ENCODE measurements at regions not wholly inside any gene's neighbourhood (a gene's known extent, or its start where the extent isn't known, plus 50 kb on each side); places are given as distances from the start of the nearest gene placed in this dataset.

DNA sequence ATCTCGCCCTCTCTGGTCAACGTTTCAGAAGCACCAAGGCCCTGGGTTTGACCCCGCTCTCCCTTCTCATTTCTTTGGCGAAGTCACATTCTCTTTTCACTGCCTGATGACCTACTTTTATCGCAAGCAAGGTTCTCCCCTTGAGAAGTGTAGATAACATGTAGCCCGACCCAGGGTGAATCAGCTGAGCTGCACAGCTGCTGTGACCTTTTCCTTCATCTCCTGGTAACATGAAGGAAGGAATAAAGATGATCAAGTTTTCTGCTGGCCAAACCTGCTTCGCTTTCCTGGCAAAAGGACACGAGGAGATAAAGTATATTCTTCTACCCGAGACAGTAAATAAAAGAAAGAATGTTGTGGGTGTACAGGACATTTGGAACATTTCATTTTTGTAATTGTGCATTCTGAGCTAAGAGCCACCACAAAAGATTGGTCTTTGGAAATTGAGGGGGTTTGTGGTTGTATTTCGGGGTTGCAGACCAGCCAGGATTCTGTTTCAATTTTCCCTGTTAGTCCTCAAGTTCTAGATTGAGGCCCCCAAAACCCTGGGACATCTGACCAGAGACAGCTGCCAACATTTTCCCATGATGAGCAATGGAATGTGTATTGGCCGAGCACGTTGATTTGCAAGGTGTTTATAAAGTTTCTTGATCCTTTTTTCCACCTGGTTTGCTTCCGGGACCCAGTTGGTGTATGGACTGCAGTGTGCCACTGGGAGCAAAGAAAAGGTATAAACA lies 155.1 kb upstream of the ZNF462 start:
- no peak for TF ChIP-seq CTCF (IDR thresholded peaks at IDR 0.05; ENCODE audit: control insufficient read depth, insufficient read depth, low read depth, low read length, missing control alignments)
- no peak overlapping the region for H3K4me3 ChIP-seq (ENCODE audit: control insufficient read depth, low read depth, low read length)
- DNase-seq (ENCODE audit: low read depth), result no peak

DNA sequence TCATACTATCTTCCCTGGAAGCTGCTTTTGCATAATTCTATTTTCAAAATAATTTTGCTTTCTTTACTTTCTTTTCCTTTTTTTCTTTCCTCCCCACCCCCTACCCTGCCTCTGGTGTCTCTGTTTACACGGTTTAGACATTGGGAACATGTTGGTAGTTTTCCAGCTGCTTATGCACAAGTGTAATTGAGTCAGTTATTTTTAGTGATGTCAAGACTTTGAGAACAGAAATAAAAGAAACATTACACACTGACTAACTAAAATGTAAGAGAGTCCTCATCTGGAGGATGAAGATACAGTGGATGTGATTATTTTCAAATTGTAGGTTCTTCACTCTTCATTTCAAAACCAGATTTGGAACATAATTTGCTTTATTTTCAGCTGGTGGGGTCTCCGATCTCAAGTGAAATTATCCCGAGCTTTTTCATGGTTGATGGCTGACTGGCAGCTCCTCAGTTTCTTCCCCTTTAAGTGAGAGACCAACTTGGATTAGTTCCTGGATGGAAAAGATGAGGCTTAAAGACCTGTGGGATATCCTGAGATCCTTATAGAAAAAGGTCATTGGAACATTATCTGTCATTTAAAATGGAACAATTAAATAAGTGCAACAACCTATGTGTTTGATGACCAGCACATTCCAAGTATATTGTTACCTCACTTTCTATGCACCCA lies 154.4 kb upstream of the ZNF462 start:
- TF ChIP-seq CTCF (IDR thresholded peaks at IDR 0.05; ENCODE audit: control insufficient read depth, insufficient read depth, low read depth, low read length, missing control alignments), result no peak

DNA sequence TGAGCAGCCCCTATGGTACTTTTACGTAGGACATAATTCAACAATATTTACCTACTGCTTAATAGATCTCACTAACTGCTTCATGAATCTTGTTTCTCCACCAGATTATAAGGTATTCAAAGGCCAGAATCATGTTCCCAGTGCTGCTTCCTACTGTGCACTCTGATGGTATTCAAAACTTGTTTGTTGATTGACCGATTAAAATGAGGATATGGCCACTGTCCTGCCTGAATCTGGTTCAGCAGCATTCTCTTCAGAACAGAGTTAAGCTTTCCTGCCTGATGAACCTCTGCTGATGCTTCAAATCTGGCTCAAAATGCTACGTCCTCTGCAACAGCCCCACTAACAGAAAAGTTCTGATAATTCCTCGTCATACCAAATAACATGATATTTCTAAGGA lies 150.7 kb upstream of the ZNF462 start:
- DNase-seq (ENCODE audit: low read depth), result no peak
- H3K4me3 ChIP-seq (ENCODE audit: control insufficient read depth, low read depth, low read length), result no peak overlapping the region
- no peak for TF ChIP-seq CTCF (IDR thresholded peaks at IDR 0.05; ENCODE audit: control insufficient read depth, insufficient read depth, low read depth, low read length, missing control alignments)

More for the DNA sequence above, 154.4 kb upstream of the ZNF462 start:
- DNase-seq (ENCODE audit: low read depth), result no peak
- no peak overlapping the region for H3K4me3 ChIP-seq (ENCODE audit: control insufficient read depth, low read depth, low read length)

- no peak for TF ChIP-seq CTCF (IDR thresholded peaks at IDR 0.05; ENCODE audit: control insufficient read depth, insufficient read depth, low read depth, low read length, missing control alignments)
Measured at GRCh38 chr9:106713206-106713605, 149.8 kb upstream of the ZNF462 start.

GRCh38 chr9:106716820-106717219 lies 146.1 kb upstream of the ZNF462 start:
- TF ChIP-seq CTCF (IDR thresholded peaks at IDR 0.05; ENCODE audit: control insufficient read depth, insufficient read depth, low read depth, low read length, missing control alignments), result no peak
- no peak overlapping the region for H3K4me3 ChIP-seq (ENCODE audit: control insufficient read depth, low read depth, low read length)
- no peak for DNase-seq (ENCODE audit: low read depth)

More at GRCh38 chr9:106713206-106713605, 149.8 kb upstream of the ZNF462 start:
- H3K4me3 ChIP-seq (ENCODE audit: control insufficient read depth, low read depth, low read length), result no peak overlapping the region
- no peak for DNase-seq (ENCODE audit: low read depth)

- no peak overlapping the region for H3K4me3 ChIP-seq (ENCODE audit: control insufficient read depth, low read depth, low read length)
- DNase-seq (ENCODE audit: low read depth), result peak; percentile 10
- no peak for TF ChIP-seq CTCF (IDR thresholded peaks at IDR 0.05; ENCODE audit: control insufficient read depth, insufficient read depth, low read depth, low read length, missing control alignments)
Measured at GRCh38 chr9:106717686-106718085, 145.3 kb upstream of the ZNF462 start.
